ENCODE measurements at regions not wholly inside any gene's neighbourhood (a gene's known extent, or its start where the extent isn't known, plus 50 kb on each side); places are given as distances from the start of the nearest gene placed in this dataset.

DNA sequence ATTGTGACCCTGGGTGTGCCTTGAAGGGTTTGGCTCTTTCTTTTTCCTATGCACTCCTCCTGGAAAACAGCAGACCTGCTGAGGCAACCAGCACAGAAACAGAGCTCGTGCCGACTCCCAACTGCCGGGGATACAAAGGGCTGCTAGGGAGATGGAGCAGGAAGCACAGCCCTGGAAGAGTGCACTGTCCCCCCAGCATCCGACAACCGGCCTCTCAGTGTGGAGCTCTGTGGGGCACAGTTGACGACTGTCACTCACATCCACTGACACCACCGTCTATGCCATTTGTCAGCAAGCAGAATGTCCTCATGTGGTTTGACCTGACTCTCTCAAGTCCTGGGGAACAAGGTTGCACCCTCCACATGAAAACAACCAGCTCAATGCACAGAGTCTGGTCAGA is 290.4 kb downstream of the TNS1 start:
- Histone ChIP-seq H3K9me3 (no peaks in the 10 kb centered on the region), H3K4me2 (no peak overlapping the region), H4K20me1 (ENCODE audit: insufficient read depth) (no peaks in the 10 kb centered on the region), H3K79me2 (ENCODE audit: insufficient read depth) (no peaks in the 10 kb centered on the region), H2AFZ (ENCODE audit: low read depth) (no peak overlapping the region), H3K4me1 (ENCODE audit: control insufficient read depth in 1 of 2, insufficient read depth in 2 of 2, low read depth in 1 of 2, low read length in 1 of 2) (peaks cover 26 to 27% of the 10 kb centered on the region in 2 experiments; a peak in 3 of 4 replicates), H3K27me3 (ENCODE audit: insufficient read depth) (no peaks in the 10 kb centered on the region), H3K9me2 (no peaks in the 10 kb centered on the region), H3K27ac (ENCODE audit: low read depth in 2 of 2, low read length in 1 of 2) (no peak overlapping the region), H3K4me3 (ENCODE audit: low read depth in 2 of 2, low read length in 1 of 2) (no peak overlapping the region), H3K36me3 (replicated peaks in 1 of 2; ENCODE audit: control insufficient read depth in 1 of 2, insufficient read depth in 2 of 2, low read length in 1 of 2) (no peaks in the 10 kb centered on the region), H3F3A (replicated peaks; ENCODE audit: insufficient read depth) (no peaks in the 10 kb centered on the region), H3K9ac (no peak overlapping the region)
- no peak for TF ChIP-seq TCF12 (IDR thresholded peaks at IDR 0.05)
- no peak for TF ChIP-seq PBX3 (IDR thresholded peaks at IDR 0.05)
- no peak for TF ChIP-seq EZH2phosphoT487 (IDR thresholded peaks at IDR 0.05; ENCODE audit: borderline replicate concordance, low read depth)
- TF ChIP-seq MXI1 (IDR thresholded peaks at IDR 0.05; ENCODE audit: low read depth, low read length) = no peak
- no peak for TF ChIP-seq EP300 (IDR thresholded peaks at IDR 0.05; ENCODE audit: borderline replicate concordance in 1 of 2, low read depth in 1 of 2, low read length in 1 of 2)
- no peak for TF ChIP-seq USF2 (IDR thresholded peaks at IDR 0.05; ENCODE audit: borderline replicate concordance, low read depth, low read length)
- TF ChIP-seq RFX5 (IDR thresholded peaks at IDR 0.05; ENCODE audit: low read length) = no peak
- no peak for TF ChIP-seq IRF3 (IDR thresholded peaks at IDR 0.05; ENCODE audit: low read depth, low read length)
- no peak for TF ChIP-seq MEF2A (IDR thresholded peaks at IDR 0.05; ENCODE audit: borderline replicate concordance, low read depth)
- no peak for TF ChIP-seq YY1 (IDR thresholded peaks at IDR 0.05; ENCODE audit: low read depth)
- TF ChIP-seq NFIC (IDR thresholded peaks at IDR 0.05; ENCODE audit: borderline replicate concordance) = no peak
- no peak for TF ChIP-seq RCOR1 (IDR thresholded peaks at IDR 0.05; ENCODE audit: low read length)
- TF ChIP-seq GATA2 (CRISPR knock-in tag; IDR thresholded peaks at IDR 0.05) = no peak
- no peak for TF ChIP-seq RAD21 (IDR thresholded peaks at IDR 0.05; ENCODE audit: low read length)
- TF ChIP-seq FOSL2 (IDR thresholded peaks at IDR 0.05; ENCODE audit: borderline replicate concordance, low read depth) = no peak
- TF ChIP-seq NRF1 (IDR thresholded peaks at IDR 0.05; ENCODE audit: low read depth, low read length) = no peak
- TF ChIP-seq FOXM1 (IDR thresholded peaks at IDR 0.05; ENCODE audit: low read depth) = no peak
- no peak for TF ChIP-seq GABPA (IDR thresholded peaks at IDR 0.05; ENCODE audit: low read depth)
- CTCF ChIA-PET = interaction anchor here (0.7 to 4.3 kb wide), 39 partner anchors 9 to 1226 kb away, joined by 3 to 58 read pairs (median 7); partner anchors contain the start of gene IGFBP5
- 90% methylated on average over 5 of the region's 7 CpGs for WGBS (ENCODE audit: low lambda C conversion rate)
- POLR2A ChIA-PET = interaction anchor here (1.2 kb wide), 1 partner anchor 1014 kb away, joined by 4 read pairs; no protein-coding TSS in a partner anchor
- no peak for DNase-seq
